Activated T-helper 1 cell treated with anti-CD3 and anti-CD28 coated beads, Interleukin-2, amount 50 U/mL, for 16 hours (primary cell): ENCODE measurements at regions not wholly inside any gene's neighbourhood (a gene's known extent, or its start where the extent isn't known, plus 50 kb on each side); places are given as distances from the start of the nearest gene placed in this dataset.

ENCODE experiments used
- DNase-seq, 2 donors: peaks; one replicate each; pipeline ENCODE4 v3.0.0-alpha.2; 2020; ENCODE audit warnings: low read depth in 1 of 2, low spot score in 1 of 2

GRCh38 chr10:113219446-113219845, 269.4 kb downstream of the TCF7L2 start:
- no peak for DNase-seq

- DNase-seq, result no peak
These were observed 271.7 kb downstream of the TCF7L2 start for GRCh38 chr10:113221756-113222168.

DNA sequence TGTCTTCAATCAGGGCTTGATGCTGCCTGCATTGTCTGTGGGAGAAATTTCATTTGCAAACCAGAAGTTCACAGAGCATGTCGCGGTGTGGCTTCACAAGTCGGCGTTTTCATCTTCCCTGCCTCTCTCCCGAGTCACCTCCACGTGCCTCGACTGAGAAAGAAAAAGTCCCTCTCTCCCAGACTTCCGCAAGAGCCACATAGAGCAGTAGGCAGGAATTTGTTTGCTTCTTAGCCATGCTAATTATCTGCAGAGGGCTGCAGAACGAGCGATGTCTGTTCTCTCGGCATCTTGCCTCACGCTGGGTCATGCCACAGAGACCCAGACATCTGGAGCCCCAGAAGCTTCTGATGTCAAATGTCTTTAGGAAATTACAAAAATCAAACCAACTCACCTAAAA, 272.2 kb downstream of the TCF7L2 start:
- no peak for DNase-seq

DNA sequence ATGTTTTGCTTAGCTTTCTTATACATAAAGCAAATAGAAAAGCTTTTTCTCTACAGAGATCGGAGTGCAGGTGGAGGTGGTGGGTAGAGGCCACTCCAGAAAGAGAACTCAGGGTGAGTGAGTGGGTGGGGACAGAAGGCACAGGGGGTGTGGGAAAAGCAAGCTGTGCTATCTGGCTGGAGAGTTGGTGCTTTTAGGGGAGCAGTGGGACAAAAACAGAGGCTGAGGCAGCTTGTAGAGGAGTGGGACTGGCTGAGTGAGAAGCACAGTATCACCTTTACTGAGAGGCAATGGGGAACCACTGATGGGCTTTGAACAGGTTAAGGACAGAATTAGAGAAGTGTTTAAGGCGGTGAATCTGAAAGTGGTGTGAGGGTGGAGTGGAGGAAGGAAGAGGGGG, 275.3 kb downstream of the TCF7L2 start:
- DNase-seq, result no peak

GRCh38 chr10:113225903-113226302, 275.9 kb downstream of the TCF7L2 start:
- DNase-seq, result no peak

GRCh38 chr10:113226399-113226798, 276.4 kb downstream of the TCF7L2 start:
- no peak for DNase-seq

DNA sequence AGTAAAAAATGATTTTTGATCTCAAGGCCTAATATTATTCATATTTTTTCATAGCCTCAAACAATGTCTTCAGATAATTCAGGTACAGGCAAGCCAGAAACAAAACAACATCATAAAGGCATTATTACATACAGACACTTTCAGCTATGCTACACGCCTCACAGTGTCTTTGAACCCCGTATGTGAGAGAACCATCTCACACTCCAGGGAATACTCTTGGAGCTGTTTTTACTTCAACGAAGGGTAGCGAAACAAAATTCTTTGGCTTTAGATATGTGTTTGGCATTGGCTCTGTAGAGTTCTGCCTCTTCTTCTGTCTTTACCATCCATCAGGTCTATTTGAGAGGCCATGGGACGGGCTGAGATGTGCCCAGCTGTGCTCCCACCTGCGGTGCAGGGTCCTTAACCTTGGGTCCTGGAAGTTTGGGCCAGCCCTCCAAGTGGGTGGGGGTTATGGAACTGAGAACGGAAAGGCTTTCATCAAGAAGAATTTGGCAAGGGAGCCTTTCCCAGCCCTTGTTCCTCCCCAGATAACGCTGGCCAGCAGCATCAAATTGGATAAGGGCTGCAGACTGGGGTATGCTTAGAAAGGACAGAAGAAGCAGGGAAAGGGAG, 276.9 kb downstream of the TCF7L2 start:
- no peak for DNase-seq

DNA sequence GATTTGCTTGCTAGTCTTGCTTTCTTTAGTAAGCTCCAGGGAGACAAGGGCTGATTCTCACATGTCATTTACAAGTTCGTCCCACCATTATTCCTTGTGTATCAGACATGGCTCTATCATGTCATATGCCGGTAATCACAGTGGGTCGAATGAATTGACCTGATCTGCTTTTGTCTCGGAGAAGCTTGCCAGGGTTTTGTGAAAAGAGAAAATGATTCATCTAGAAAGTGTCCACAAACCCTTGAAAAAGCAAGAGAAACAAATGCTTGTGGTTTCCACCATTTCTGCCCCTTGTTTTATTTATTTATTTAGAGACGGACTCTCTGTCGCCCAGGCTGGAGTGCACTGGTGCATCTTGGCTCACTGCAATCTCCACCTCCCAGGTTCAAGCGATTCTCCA, 278.5 kb downstream of the TCF7L2 start:
- DNase-seq, result no peak

DNA sequence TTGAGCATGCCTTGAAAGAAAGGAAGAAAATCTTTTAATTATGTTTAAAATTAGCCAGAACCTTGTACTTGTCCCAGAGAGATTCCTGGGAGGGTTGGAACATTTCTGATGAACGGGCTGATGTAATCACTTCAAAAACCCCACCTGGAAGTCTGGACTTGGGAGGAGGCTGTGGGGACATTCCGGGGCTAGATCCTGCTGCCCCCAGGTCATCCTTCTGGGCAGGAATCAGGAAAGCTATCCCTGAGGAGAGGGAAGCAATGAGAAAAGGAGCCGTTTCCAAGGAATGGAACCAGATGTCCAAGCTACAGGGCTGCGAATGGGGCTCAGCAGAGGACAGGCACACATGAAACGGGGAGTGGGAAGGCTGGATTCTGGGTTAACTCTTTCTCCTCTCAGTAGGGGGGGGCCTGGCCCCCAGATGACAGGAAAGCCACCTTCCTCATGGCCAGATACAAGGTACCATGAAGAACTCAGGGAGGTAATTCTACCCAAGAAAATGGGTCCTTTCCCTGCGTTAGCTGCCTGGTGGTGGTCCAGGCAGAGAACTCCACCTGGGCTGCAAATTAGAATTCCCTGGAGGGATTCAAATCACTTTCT, 280.1 kb downstream of the TCF7L2 start:
- no peak for DNase-seq

GRCh38 chr10:113232928-113233511, 283.0 kb downstream of the TCF7L2 start:
- no peak for DNase-seq

DNA sequence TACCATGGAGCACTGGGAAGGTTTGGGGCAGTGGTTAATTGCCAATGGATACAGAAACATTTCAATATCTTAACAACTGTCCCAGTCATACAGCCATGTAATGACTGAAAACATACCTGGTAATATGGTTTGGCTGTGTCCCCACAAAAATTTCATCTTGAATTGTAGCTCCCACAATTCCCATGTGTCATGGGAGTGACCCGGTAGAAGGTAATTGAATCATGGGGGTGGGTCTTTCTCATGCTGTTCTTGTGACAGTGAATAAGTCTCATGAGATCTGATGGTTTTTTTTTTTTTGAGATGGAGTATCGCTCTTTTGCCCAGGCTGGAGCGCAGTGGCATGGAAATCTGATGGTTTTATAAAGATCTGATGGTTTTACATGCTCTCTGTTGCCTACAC, 284.4 kb downstream of the TCF7L2 start:
- DNase-seq, result no peak

DNA sequence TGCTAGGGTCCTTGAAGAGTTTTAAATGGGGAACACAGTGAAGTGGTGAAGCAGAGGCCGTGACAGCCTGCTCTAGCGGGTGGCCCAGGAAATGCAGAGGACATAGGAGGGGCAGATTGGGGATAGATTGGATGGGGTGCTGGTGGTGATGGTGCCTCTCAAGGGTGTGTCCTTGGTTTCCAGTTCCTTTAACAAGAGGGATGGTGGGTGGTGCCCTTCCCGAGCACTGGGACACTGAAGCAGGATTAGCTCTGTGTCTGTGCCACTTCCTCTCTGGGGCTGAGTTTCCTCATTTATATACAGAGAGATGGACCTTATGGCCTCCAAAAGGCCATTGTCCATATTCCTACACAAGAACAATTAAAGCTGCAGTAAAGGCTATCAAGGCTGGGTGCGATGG, 285.5 kb downstream of the TCF7L2 start:
- DNase-seq, result no peak

- no peak for DNase-seq
These were observed 287.0 kb downstream of the TCF7L2 start for GRCh38 chr10:113236998-113237397.

DNA sequence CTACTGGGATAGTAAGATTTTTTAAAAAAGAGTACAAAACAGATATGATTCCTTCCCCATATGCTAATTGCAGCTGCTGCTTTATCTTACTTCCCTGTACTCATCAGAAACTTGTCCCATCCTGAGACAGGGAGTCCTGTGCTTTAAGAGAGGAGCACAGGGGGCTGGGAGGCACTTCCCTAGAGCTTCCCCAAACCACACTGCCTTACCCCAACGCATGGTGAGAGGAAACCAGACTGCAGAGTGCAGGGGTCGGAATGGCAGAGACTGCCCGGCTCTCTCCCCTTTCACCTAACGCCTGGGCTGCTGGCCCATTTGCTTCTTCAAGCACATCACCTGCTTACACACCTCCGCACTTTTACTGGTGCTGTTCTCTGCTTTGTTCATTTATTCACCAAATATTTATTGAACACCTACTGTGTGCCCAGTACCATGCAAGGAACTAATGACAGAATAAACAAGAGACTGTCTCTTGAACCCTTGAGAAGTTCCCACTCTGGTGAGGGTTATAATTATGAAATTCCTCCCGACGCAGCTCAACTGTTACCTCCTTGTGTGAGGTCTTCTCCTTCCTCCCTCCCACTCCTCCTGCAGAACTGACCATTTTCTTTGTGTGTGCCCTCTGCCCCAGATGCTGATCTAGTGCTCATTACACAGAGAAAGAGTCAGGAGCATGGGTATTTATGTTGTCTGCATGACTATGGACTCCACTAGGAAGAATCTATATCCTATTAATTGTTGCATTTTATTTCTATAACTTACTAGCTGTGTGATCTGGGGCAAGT, 289.7 kb downstream of the TCF7L2 start:
- no peak for DNase-seq

GRCh38 chr10:113240736-113241135, 290.7 kb downstream of the TCF7L2 start:
- no peak for DNase-seq

GRCh38 chr10:113241599-113242360, 291.7 kb downstream of the TCF7L2 start:
- DNase-seq, result no peak

GRCh38 chr10:113243311-113243710, 293.3 kb downstream of the TCF7L2 start:
- DNase-seq, result no peak

DNA sequence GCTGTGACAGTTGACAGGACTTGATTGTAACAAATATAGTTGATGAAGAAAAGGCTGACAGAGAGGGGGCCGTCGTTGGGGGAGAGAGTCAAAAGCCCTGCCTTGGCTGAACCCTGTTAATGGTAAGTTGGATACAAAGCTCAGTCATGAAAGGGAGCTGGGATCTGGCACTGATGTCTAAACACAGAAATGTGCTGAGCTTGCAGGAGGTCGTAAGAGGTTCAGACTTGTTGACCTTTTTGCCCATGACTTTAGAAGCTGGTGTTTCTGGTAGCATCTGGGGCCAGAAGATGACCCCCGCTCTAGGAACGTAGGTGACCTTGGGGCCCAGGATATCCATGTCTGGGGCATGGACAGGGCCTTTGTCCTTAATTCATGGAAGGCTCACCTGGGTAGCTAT, 294.7 kb downstream of the TCF7L2 start:
- no peak for DNase-seq

DNA sequence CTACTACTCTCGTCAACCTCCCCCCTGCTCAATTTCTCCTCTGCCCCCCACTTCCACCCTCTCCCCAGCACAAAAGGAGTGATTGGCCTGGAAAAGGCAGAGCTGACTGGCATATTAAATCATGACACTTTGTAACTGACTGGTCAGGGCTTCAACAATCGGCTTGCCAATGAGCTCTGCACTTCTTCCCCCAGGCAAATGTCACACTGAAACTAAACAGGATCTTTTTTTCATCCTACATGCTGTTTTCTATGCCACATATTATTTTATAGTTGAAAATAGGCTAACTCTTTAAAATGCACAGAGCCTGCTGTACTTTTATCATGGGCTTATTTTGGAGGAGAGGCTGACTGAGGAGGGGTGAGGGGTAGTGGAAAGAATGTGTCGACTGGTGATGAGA, 295.2 kb downstream of the TCF7L2 start:
- no peak for DNase-seq

- DNase-seq, result no peak
These were observed 297.0 kb downstream of the TCF7L2 start for GRCh38 chr10:113247050-113247449.
